ENCODE measurements at regions not wholly inside any gene's neighbourhood (a gene's known extent, or its start where the extent isn't known, plus 50 kb on each side); places are given as distances from the start of the nearest gene placed in this dataset.

DNA sequence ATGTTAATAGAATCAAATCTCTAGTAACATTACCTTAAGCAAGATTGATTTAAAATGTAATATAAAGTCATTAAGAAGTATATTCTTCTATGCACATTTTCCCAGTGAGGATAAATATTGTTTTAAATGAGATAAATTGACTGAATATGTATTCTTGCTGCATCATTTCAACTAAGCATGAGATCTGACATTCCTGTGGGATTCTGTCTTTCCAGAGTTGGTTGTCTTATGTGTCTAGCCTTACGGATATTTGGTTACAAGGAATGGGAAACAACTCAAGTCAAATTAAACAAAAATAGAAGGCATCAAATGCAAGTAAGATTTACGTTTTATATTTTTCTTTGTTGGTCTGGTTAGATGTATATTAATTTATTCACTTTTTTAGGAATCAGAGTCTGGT is 287.5 kb downstream of the PTGER3 start:
- TF ChIP-seq, protein P1, sequence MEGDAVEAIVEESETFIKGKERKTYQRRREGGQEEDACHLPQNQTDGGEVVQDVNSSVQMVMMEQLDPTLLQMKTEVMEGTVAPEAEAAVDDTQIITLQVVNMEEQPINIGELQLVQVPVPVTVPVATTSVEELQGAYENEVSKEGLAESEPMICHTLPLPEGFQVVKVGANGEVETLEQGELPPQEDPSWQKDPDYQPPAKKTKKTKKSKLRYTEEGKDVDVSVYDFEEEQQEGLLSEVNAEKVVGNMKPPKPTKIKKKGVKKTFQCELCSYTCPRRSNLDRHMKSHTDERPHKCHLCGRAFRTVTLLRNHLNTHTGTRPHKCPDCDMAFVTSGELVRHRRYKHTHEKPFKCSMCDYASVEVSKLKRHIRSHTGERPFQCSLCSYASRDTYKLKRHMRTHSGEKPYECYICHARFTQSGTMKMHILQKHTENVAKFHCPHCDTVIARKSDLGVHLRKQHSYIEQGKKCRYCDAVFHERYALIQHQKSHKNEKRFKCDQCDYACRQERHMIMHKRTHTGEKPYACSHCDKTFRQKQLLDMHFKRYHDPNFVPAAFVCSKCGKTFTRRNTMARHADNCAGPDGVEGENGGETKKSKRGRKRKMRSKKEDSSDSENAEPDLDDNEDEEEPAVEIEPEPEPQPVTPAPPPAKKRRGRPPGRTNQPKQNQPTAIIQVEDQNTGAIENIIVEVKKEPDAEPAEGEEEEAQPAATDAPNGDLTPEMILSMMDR (IDR thresholded peaks at IDR 0.05; ENCODE audit: insufficient read depth, low read length) = no peak
- H3K4me3 ChIP-seq (ENCODE audit: low read depth, low read length) = no peak overlapping the region
- DNase-seq (ENCODE audit: low read depth) = peak; percentile 19

DNA sequence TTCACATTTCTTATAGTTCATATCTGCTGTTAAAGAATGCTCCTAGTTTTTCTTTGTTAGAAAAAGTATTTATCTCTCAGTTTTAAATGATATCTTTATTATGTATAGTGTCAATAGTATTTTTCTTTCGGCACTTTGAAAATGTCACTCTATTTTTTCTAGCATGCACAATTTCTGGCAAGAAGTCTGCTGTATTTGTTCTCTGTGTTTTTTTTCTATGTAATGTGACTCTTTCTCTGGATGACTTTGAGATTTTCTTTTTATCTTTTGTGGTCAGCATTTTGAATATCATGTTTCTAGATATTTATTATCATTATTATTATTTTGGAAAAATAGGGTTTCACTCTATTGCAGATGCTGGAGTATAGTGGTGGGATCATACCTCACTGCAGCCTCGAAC is 285.2 kb downstream of the PTGER3 start:
- DNase-seq (ENCODE audit: low read depth) = no peak
- TF ChIP-seq, protein P1 (IDR thresholded peaks at IDR 0.05; ENCODE audit: insufficient read depth, low read length) = no peak
- H3K4me3 ChIP-seq (ENCODE audit: low read depth, low read length) = no peak overlapping the region

DNA sequence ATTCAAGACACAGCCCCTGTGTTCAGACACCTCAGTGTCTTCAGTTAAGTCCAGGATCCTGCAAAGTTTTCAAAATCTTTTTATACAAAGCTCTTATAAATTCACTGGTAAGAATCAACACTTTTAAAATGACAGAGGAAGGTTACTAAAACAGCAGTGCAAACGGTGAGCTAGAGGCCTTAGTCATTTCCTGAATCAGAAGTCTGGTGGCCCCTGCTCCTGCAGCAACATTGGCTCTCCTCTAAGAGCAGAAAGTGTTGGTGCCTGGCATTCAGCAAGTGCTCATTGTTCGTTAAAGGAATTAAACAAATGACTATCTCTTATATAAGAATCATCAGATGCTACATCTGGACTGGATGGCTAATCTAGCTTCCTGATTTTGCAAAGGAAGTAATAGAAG is 282.9 kb downstream of the PTGER3 start:
- no peak overlapping the region for H3K4me3 ChIP-seq (ENCODE audit: low read depth, low read length)
- TF ChIP-seq, protein P1 (IDR thresholded peaks at IDR 0.05; ENCODE audit: insufficient read depth, low read length) = no peak
- DNase-seq (ENCODE audit: low read depth) = peak; percentile 44

DNA sequence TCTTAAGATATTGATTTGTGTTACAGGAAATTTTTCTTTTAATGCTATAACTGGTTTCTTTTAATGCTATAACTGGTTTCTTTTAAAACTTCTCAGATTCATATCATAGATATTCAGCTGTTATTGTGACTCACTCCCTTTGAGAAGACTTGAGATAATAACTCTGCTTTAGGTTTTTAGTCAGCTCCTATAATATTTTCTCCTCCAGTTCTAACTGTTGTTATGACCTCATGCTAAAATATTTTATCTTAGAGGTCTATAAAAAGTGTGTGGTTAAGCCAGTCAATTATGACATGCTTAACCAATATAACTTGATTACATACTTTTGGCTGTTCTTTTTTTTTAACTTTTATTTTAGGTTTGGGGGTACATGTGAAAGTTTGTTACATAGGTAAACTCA is 280.2 kb downstream of the PTGER3 start:
- DNase-seq (ENCODE audit: low read depth) = peak; percentile 68
- TF ChIP-seq, protein P1 (IDR thresholded peaks at IDR 0.05; ENCODE audit: insufficient read depth, low read length) = no peak
- H3K4me3 ChIP-seq (ENCODE audit: low read depth, low read length) = no peak overlapping the region

DNA sequence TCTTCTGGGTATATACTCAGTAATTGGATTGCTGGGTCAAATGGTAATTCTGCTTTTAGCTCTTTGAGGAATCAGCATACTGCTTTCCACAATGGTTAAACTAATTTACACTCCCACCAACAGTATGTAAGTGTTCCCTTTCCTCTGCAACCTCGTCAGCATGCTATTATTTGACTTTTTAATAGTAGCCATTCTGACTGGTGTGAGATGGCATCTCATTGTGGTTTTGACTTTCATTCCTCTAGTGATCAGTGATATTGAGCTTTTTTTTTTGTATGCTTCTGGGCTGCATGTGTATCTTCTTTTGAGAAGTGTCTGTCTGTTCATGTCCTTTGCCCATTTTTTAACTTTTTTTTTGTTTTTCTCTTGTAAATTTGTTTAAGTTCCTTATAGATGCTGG is 279.4 kb downstream of the PTGER3 start:
- no peak overlapping the region for H3K4me3 ChIP-seq (ENCODE audit: low read depth, low read length)
- TF ChIP-seq, protein P1 (IDR thresholded peaks at IDR 0.05; ENCODE audit: insufficient read depth, low read length) = no peak
- DNase-seq (ENCODE audit: low read depth) = no peak

DNA sequence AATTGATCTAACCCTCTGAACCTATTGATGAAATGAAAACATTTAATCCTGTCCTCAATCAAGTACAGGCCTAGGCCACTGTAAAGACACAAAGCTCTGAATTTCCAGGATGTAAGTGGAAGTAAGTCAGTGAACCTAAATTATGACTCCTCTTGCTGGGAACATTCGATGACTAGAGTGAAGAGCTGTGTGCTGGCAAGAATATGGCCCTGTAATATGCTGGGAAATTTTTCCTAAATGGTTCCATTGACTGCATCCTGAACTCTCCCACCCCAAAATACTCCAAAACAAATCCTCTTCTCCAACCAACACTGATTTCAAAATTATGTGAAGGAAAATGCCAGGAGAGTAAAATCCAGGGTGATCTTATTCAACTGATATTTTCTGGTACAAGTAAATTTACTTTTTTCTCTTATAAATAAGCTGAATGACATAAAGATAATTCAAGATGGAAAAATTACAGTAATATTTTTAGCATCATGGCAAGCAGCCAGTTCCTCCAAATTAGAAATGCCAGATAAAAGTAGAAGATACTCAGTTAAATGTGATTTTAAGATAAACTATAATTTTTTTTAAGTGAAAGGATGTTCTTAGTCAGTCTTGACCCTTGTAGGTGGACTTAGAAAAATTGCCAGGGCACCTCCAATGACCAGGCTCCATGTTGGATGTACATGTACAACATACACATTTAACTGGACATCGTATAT is 269.4 kb downstream of the PTGER3 start:
- H3K4me3 ChIP-seq (ENCODE audit: low read depth, low read length) = no peak overlapping the region
- DNase-seq (ENCODE audit: low read depth) = peak; percentile 14
- TF ChIP-seq, protein P1 (IDR thresholded peaks at IDR 0.05; ENCODE audit: insufficient read depth, low read length) = no peak

DNA sequence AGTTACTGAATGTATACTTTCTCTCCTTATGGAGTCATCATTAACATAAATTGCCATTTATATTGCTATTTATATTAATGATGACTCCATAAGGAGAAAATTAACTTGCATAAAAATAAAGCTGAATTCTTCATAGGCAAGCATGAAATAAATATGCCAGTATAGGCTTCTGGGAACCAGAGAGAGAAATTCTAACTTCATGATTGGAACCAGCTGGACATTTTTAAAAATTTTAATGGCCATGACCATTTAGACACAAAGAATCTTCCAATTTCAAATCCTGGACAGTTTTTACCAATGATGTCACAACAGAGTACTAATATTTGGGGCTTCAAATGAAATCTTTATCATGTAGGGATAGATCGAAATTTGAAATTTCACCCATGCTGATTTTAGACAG is 268.7 kb downstream of the PTGER3 start:
- TF ChIP-seq, protein P1 (IDR thresholded peaks at IDR 0.05; ENCODE audit: insufficient read depth, low read length) = no peak
- DNase-seq (ENCODE audit: low read depth) = no peak
- no peak overlapping the region for H3K4me3 ChIP-seq (ENCODE audit: low read depth, low read length)
